Breast epithelium (tissue), 3 donors: ENCODE measurements at regions not wholly inside any gene's neighbourhood (a gene's known extent, or its start where the extent isn't known, plus 50 kb on each side); places are given as distances from the start of the nearest gene placed in this dataset.

Experiments used
- POLR2A ChIP-seq: fragments of 450-650 bp; IDR thresholded peaks from one replicate; pipeline ENCODE4 v1.6.1; 2016; ENCODE audit warnings: antibody characterized with exemption, mild to moderate bottlenecking, moderate library complexity
- TF ChIP-seq, protein P1 (sequence below), 3 donors: fragments of 450-650 bp; IDR thresholded peaks; one replicate each; pipeline ENCODE4 v1.5.1; 2016 to 2017; ENCODE audit warnings: antibody characterized with exemption in 3 of 3, mild to moderate bottlenecking in 3 of 3, moderate library complexity in 3 of 3

DNA sequence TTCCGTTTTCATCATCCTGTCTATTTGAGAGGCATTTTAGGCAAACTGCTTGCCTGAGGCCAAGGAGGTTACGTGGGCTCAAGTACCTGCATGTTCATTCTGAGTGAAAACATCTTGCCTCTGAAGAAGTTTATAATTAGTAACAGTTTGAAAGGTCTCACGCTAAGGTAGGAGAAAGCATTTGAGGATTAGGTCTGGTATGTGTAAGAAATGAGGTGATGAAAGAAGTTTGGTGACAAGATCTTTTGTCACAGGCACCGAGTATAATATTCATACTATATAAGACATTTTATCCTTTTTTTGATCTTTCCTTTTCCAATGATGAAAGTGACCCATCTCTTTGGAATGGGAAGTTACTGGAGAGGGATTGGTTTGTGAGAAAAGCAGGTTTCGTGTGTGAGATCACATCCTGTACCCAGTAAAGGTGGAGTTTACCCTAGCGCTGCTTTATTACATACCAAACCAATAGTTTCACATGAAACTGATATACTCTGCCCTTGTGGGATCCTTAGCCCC is 98.7 kb upstream of the PDC start:
- TF ChIP-seq, protein P1, sequence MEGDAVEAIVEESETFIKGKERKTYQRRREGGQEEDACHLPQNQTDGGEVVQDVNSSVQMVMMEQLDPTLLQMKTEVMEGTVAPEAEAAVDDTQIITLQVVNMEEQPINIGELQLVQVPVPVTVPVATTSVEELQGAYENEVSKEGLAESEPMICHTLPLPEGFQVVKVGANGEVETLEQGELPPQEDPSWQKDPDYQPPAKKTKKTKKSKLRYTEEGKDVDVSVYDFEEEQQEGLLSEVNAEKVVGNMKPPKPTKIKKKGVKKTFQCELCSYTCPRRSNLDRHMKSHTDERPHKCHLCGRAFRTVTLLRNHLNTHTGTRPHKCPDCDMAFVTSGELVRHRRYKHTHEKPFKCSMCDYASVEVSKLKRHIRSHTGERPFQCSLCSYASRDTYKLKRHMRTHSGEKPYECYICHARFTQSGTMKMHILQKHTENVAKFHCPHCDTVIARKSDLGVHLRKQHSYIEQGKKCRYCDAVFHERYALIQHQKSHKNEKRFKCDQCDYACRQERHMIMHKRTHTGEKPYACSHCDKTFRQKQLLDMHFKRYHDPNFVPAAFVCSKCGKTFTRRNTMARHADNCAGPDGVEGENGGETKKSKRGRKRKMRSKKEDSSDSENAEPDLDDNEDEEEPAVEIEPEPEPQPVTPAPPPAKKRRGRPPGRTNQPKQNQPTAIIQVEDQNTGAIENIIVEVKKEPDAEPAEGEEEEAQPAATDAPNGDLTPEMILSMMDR (IDR thresholded peaks at IDR 0.05) = no peak
- no peak for TF ChIP-seq POLR2A
